ENCODE measurements at regions not wholly inside any gene's neighbourhood (a gene's known extent, or its start where the extent isn't known, plus 50 kb on each side); places are given as distances from the start of the nearest gene placed in this dataset.

- TF ChIP-seq CTCF (conservative IDR thresholded peaks at IDR 0.05; ENCODE audit: low read length) (no peak), EZH2phosphoT487 (IDR thresholded peaks at IDR 0.05; ENCODE audit: borderline replicate concordance, low read depth, low read length) (no peak)
These were observed 327.1 kb upstream of the NUDT12 start for GRCh38 chr5:103889500-103890209.
